Aorta (tissue), 5 donors: ENCODE measurements at regions not wholly inside any gene's neighbourhood (a gene's known extent, or its start where the extent isn't known, plus 50 kb on each side); places are given as distances from the start of the nearest gene placed in this dataset.

Experiments used
- ATAC-seq: fragments of 200-7000 bp; cut with Tn5 transposase; one replicate; pipeline ENCODE4 v1.9.1; 2022; ENCODE audit warnings: moderate library complexity; ENCODE audit not compliant: low FRiP score
- DNase-seq, 2 donors: peaks; one replicate each; pipeline ENCODE4 v3.0.0-alpha.2; 2020
- H3K27ac ChIP-seq, 2 donors: one replicate each; pipeline ENCODE4 v1.5.1; 2013; ENCODE audit warnings: low read length in 2 of 2, mild to moderate bottlenecking in 2 of 2, moderate library complexity in 2 of 2, control low read depth in 1 of 2, inconsistent platforms in 1 of 2, low read depth in 1 of 2
- H3K27me3 ChIP-seq, 2 donors: one replicate each; pipeline ENCODE4 v1.6.1; 2013; ENCODE audit warnings: control low read depth in 1 of 2, low read length in 1 of 2, mild to moderate bottlenecking in 1 of 2, moderate library complexity in 1 of 2; ENCODE audit not compliant: insufficient read depth in 2 of 2, control insufficient read depth in 1 of 2
- H3K36me3 ChIP-seq, 2 donors: one replicate each; pipeline ENCODE4 v1.6.1; 2013; ENCODE audit warnings: control low read depth in 1 of 2, low read length in 1 of 2, mild to moderate bottlenecking in 1 of 2; ENCODE audit not compliant: insufficient read depth in 2 of 2, control insufficient read depth in 1 of 2
- H3K4me1 ChIP-seq, 2 donors: one replicate each; pipeline ENCODE4 v1.6.1; 2013; ENCODE audit warnings: low read length in 2 of 2, control low read depth in 1 of 2, mild to moderate bottlenecking in 1 of 2, moderate library complexity in 1 of 2; ENCODE audit not compliant: insufficient read depth in 2 of 2, control insufficient read depth in 1 of 2
- H3K4me3 ChIP-seq, 2 donors: one replicate each; pipeline ENCODE4 v1.5.1; 2013; ENCODE audit warnings: low read length in 2 of 2, control low read depth in 1 of 2, mild to moderate bottlenecking in 1 of 2
- H3K9me3 ChIP-seq: one replicate; pipeline ENCODE4 v1.6.1; 2013; ENCODE audit warnings: mild to moderate bottlenecking, low read length; ENCODE audit not compliant: control insufficient read depth
- WGBS, 2 donors: extraction: QIAGEN DNeasy Blood & Tissue Kit; methylation state at CpG; one replicate each; pipeline ENCODE4 v1.1.7; 2013; 5-methylcytosine and 5-hydroxymethylcytosine counted together
- intact Hi-C, 2 donors: fragments of 100-400 bp; cut with DNase I; formaldehyde crosslinking; loops; one replicate each; pipeline versions ENCODE4 v1.14.2 to v1.15.0; 2022
- donor health status: healthy with polysubstance abuse.
- donor health status: Bipolar disorder and iron deficiency.
- donor health status: DM: no; HTN: no; CAD: no.
- donor health status: DM: no; HTN: no; CAD: no.
- donor health status: DM: yes; HTN: yes; CAD: no.

DNA sequence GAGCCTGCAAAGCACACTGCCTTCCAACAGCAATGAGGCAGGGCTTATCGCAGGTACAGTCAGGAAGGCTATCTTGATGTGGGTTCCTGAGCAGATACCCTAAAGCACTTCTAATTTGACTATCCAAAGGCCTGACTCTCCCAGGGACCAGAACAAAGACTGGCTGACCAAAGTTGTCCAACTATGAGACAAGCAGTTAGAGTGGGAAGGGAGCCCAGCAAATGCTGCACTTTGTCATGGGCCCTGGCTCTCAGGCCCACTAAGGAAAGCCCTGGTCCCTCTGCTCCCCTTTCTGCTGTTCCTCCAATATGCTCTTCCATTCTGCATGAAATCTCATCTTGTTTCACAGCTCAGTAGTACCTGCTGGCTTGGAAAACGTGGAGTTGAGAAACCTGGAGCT, 391.0 kb downstream of the RAB28 start:
- no peaks in the 10 kb centered on the region for H3K36me3 ChIP-seq
- H3K4me1 ChIP-seq = peaks cover 0 to 12% of the 10 kb centered on the region in 2 donors
- ATAC-seq (peak; percentile 56), DNase-seq (no peak)
- peak overlapping the region; percentile 45 to 61 for H3K27ac ChIP-seq
- intact Hi-C loops = no loop called here
- H3K4me3 ChIP-seq = no peak overlapping the region
- H3K27me3 ChIP-seq = no peaks in the 10 kb centered on the region
- 64 to 65% methylated on average over 2 of the region's 2 CpGs for WGBS, 2 donors
- H3K9me3 ChIP-seq = no peaks in the 10 kb centered on the region

DNA sequence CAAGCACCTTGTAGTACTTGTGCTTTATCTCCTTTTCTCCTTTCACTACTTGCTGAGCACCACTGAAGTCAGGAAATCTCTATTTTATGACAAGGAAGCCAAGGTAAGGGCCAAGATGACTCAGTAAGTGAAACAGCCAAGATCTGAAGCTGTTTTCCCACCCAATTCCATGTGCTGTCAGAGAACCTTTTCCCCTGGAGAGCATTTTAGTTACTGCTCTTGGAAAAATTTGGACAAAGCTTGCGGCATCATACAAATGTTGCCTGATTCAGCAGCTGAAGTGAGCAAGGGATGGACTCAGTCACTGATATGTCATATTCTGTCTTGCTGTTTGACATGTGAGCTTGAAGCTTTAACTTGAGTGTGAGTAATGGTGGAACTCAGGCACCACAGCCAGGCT, 391.4 kb downstream of the RAB28 start:
- ATAC-seq = peak; percentile 78
- intact Hi-C loops = no loop called here
- Histone ChIP-seq H3K4me3 (no peak overlapping the region), H3K4me1 (peaks cover 0 to 12% of the 10 kb centered on the region in 2 donors), H3K9me3 (no peaks in the 10 kb centered on the region), H3K27me3 (no peaks in the 10 kb centered on the region), H3K27ac (peak overlapping the region in 1 of 2 donors; percentile 61), H3K36me3 (no peaks in the 10 kb centered on the region)
- no peak for DNase-seq
- WGBS, 2 donors = 0 to 8% methylated on average over 1 of the region's 1 CpG

DNA sequence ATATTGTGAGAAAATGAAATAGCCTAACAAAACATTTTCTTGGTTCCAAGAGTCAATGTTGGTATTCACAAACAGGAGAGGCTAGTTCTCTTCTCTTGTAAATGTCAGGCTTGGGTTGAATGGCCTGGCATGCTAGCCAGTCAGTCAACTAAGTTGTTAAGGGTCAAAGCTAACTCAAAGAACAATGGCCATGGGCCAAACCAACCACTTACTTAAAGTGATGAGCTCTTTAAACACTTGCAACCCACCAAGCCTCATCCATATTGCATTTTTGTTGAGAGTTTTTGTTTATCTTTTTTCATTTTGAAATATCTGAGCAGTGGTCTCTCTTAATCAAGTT, 394.5 kb downstream of the RAB28 start:
- H3K4me1 ChIP-seq = peaks cover 0 to 12% of the 10 kb centered on the region in 2 donors
- no peaks in the 10 kb centered on the region for H3K9me3 ChIP-seq
- ATAC-seq (no peak), DNase-seq (no peak)
- H3K27ac ChIP-seq = peak overlapping the region; percentile 1 to 59
- intact Hi-C loops = no loop called here
- H3K4me3 ChIP-seq = no peak overlapping the region
- no peaks in the 10 kb centered on the region for H3K36me3 ChIP-seq
- no peaks in the 10 kb centered on the region for H3K27me3 ChIP-seq

DNA sequence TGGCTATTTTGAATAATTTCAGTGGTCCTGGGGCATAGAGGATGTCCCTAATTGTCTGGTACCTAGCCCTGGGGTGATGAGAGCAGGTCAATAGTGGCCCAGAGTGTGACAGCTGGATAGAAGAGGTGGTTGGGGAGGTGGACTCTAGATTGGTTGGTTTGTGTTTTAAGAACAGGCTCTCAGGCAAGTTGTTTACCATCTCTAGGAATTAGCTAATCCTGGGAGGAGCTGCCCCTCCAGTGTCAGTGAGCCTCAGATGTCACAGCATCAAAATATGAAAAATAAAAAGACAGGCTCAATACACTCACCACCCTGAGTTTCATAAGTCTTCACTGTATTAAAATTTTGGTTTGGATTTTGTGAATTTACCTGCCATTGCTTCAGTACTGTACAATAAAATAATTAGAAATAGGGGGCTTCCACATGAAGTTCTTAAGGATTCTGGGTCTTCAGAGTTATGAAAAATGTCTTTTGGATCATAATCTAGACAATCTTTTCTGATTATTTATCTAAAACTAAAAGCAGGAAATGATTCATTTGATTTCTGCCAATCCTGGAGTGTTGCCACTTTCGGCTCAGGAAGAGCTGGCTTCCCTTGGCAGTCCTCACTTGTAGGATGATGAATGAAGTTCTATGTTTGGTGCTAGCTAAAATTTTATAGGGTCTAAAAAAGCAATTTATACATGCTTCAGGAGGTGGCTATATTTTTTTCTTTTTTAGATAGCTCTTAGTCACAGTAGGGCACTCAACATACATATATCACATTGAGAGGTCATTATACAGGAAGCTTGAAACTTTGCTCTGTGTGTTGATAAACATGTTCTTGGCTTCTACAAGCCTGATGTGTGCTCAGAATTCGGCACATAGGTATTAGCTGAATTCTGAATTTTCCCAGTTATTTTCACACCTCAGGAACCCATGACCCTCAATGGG, 395.1 kb downstream of the RAB28 start:
- peaks cover 0 to 11% of the 10 kb centered on the region in 2 donors for H3K4me1 ChIP-seq
- H3K36me3 ChIP-seq = no peaks in the 10 kb centered on the region
- intact Hi-C loops = no loop called here
- ATAC-seq (peak; percentile 63), DNase-seq (peak in 1 of 2 donors; percentile 53)
- no peaks in the 10 kb centered on the region for H3K9me3 ChIP-seq
- H3K27me3 ChIP-seq = no peaks in the 10 kb centered on the region
- peak overlapping the region; percentile 37 to 59 for H3K27ac ChIP-seq
- no peak overlapping the region for H3K4me3 ChIP-seq
- WGBS, 2 donors = 0 to 3% methylated on average over 2 of the region's 2 CpGs

DNA sequence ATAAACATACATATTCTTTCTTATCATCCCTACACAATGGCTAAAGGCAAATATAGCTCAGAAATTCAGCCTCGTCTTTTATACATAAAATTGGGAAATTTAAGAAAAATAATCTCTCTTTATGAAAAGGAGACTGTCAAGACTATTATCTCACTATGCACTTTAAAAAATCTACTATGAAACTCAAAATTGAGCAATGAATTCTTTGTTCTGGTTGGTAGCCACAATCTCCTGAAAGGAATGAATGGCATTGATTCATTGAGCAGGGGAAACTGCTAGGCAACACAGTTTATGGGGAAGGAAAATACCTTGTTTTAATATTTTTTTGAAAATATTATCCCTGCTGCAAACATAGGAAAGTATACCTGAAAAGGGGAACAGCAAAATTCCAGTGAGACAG, 397.1 kb downstream of the RAB28 start:
- peaks cover 0 to 12% of the 10 kb centered on the region in 2 donors for H3K4me1 ChIP-seq
- ATAC-seq = no peak

DNA sequence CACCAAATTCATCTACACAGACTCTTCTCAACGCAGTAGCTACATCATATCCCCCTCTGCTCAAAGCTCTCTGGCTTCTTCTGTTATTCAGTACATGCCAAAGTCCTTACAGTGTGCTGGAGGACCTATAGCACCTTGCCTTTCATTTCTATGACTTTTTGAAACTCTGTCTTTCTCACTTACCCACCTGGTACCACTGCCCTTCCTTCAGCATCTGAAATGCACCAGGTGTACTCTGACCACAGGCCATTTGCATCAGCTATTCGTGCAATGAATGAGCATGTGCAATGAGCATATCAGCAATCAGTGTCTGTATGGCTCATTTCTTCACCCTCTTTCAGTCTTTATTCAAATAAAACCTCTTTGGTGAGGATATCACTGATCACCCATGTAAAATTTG, 399.9 kb downstream of the RAB28 start:
- Histone ChIP-seq H3K4me1 (peaks cover 0 to 7% of the 10 kb centered on the region in 2 donors), H3K36me3 (no peaks in the 10 kb centered on the region), H3K27me3 (no peaks in the 10 kb centered on the region), H3K4me3 (no peak overlapping the region), H3K9me3 (no peaks in the 10 kb centered on the region), H3K27ac (no peak overlapping the region)
- WGBS, 2 donors = 88 to 89% methylated on average over 2 of the region's 2 CpGs
- intact Hi-C loops = no loop called here
- no peak for ATAC-seq
- no peak for DNase-seq

More for the DNA sequence above, 397.1 kb downstream of the RAB28 start:
- WGBS, 2 donors = 59 to 67% methylated on average over 1 of the region's 1 CpG
- no peak for DNase-seq
- H3K36me3 ChIP-seq = no peaks in the 10 kb centered on the region
- intact Hi-C loops = no loop called here
- no peak overlapping the region for H3K4me3 ChIP-seq
- H3K27ac ChIP-seq = no peak overlapping the region
- no peaks in the 10 kb centered on the region for H3K27me3 ChIP-seq
- no peaks in the 10 kb centered on the region for H3K9me3 ChIP-seq

DNA sequence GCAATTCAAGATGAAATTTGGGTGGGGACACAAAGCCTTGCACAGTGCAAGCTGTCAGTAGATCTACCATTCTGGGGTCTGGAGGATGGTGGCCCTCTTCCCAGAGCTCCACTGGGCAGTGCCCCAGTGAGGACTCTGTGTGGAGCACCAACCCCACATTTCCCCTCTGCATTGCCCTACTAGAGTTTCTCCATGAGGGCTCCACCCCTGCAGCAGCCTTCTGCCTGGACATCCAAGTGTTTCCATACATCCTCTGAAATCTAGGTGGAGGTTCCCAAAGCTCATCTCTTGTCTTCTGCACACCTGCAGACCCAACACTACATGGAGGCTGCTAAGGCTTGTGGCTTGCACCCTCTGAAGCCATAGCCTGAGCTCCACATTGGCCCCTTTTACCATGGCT, 402.3 kb downstream of the RAB28 start:
- intact Hi-C loops = no loop called here
- no peak for DNase-seq
- no peaks in the 10 kb centered on the region for H3K27me3 ChIP-seq
- no peaks in the 10 kb centered on the region for H3K36me3 ChIP-seq
- H3K4me1 ChIP-seq = peaks cover 0 to 2% of the 10 kb centered on the region in 2 donors
- ATAC-seq = no peak
- no peak overlapping the region for H3K27ac ChIP-seq
- no peak overlapping the region for H3K4me3 ChIP-seq
- H3K9me3 ChIP-seq = no peaks in the 10 kb centered on the region

DNA sequence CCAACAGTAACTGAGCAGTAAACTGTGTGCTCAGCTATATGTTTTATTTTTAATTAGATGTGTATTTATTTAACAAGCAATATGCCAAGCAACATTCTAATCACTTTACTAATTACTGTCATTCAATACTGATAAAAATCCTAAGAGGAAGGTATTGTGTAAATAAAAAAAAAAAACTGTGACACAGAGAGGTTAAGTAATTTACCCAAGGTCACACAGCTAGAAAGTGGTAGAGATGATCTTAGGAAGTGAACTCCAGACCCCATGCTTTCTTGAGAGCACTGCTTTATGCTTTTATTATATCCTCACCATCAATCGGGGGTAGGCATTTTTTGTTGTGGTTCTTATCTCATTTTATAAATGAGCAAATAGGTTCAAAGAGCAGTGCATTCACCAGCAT, 417.1 kb downstream of the RAB28 start:
- Histone ChIP-seq H3K27me3 (no peaks in the 10 kb centered on the region), H3K27ac (no peak overlapping the region), H3K4me3 (no peak overlapping the region), H3K4me1 (no peaks in the 10 kb centered on the region), H3K36me3 (no peaks in the 10 kb centered on the region), H3K9me3 (peaks cover 3% of the 10 kb centered on the region)
- ATAC-seq = no peak
- 92 to 100% methylated on average over 1 of the region's 1 CpG for WGBS, 2 donors
- intact Hi-C loops = no loop called here
- no peak for DNase-seq

DNA sequence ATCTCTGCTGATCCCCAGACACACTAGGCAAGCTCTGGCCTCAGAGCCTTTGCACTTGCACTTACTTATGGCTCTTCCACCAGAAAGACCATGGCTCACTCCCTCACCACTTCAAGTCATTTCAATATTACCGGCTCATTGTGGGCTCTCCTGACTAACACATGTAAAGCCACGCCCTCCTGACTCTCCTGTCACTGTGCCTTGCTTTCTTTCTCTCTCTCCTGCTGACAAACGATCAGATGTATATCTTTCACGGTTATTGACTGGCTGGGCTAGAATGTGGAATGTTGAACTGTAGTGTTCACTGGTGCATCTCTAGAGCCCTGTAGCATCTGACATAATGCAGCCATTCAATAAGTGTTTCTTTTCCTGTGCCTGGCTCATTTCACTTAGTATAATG, 425.1 kb downstream of the RAB28 start:
- Histone ChIP-seq H3K27me3 (no peaks in the 10 kb centered on the region), H3K36me3 (no peaks in the 10 kb centered on the region), H3K4me1 (peaks cover 0 to 7% of the 10 kb centered on the region in 2 donors), H3K9me3 (no peaks in the 10 kb centered on the region), H3K4me3 (no peak overlapping the region), H3K27ac (no peak overlapping the region)
- ATAC-seq (no peak), DNase-seq (no peak)
- WGBS, 2 donors = 68 to 72% methylated on average over 4 of the region's 4 CpGs
- intact Hi-C loops = no loop called here
